Prostate gland (tissue), 2 donors: ENCODE measurements at regions not wholly inside any gene's neighbourhood (a gene's known extent, or its start where the extent isn't known, plus 50 kb on each side); places are given as distances from the start of the nearest gene placed in this dataset.

Experiments
- POLR2AphosphoS5 ChIP-seq: sonication (generic); formaldehyde crosslinking; IDR thresholded peaks from one replicate; pipeline ENCODE4 v1.6.1; 2017; ENCODE audit warnings: antibody characterized with exemption
- TF ChIP-seq, protein P1 (sequence below), 4 experiments: fragments of 200-600 bp in 2 of 4; fragments of 450-650 bp in 2 of 4; sonication (generic) in 2 of 4; IDR thresholded peaks; 1 replicate in 3 of 4; 2 replicates in 1 of 4; pipeline ENCODE4 v1.5.1; 2016 to 2019; ENCODE audit warnings: antibody characterized with exemption in 4 of 4, mild to moderate bottlenecking in 2 of 4, moderate library complexity in 2 of 4

DNA sequence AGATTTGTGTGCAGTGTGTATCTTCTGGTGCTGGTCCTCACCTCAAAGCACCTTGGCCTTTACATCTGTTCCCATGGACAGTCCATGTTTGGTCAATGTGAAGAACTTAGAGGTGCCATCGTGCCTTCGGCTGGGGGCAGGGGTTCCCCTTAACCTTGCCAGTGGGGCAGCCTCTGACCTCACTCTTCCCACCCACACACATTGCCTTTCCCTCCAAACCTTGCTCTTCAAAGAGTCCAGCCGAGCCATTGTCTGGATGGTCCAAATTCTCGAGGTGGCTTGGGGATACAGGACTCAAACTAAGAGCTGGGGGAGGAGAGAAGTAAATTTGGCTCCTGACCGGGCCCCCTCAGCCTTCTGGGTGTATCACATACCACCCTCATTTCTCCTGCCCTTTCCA lies 76.2 kb upstream of the HABP2 start:
- TF ChIP-seq, protein P1, sequence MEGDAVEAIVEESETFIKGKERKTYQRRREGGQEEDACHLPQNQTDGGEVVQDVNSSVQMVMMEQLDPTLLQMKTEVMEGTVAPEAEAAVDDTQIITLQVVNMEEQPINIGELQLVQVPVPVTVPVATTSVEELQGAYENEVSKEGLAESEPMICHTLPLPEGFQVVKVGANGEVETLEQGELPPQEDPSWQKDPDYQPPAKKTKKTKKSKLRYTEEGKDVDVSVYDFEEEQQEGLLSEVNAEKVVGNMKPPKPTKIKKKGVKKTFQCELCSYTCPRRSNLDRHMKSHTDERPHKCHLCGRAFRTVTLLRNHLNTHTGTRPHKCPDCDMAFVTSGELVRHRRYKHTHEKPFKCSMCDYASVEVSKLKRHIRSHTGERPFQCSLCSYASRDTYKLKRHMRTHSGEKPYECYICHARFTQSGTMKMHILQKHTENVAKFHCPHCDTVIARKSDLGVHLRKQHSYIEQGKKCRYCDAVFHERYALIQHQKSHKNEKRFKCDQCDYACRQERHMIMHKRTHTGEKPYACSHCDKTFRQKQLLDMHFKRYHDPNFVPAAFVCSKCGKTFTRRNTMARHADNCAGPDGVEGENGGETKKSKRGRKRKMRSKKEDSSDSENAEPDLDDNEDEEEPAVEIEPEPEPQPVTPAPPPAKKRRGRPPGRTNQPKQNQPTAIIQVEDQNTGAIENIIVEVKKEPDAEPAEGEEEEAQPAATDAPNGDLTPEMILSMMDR (IDR thresholded peaks at IDR 0.05): no peak
- no peak for TF ChIP-seq POLR2AphosphoS5
